ENCODE measurements at regions not wholly inside any gene's neighbourhood (a gene's known extent, or its start where the extent isn't known, plus 50 kb on each side); places are given as distances from the start of the nearest gene placed in this dataset.

- TF ChIP-seq, protein P1, sequence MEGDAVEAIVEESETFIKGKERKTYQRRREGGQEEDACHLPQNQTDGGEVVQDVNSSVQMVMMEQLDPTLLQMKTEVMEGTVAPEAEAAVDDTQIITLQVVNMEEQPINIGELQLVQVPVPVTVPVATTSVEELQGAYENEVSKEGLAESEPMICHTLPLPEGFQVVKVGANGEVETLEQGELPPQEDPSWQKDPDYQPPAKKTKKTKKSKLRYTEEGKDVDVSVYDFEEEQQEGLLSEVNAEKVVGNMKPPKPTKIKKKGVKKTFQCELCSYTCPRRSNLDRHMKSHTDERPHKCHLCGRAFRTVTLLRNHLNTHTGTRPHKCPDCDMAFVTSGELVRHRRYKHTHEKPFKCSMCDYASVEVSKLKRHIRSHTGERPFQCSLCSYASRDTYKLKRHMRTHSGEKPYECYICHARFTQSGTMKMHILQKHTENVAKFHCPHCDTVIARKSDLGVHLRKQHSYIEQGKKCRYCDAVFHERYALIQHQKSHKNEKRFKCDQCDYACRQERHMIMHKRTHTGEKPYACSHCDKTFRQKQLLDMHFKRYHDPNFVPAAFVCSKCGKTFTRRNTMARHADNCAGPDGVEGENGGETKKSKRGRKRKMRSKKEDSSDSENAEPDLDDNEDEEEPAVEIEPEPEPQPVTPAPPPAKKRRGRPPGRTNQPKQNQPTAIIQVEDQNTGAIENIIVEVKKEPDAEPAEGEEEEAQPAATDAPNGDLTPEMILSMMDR (conservative IDR thresholded peaks at IDR 0.05; ENCODE audit: low read length), result no peak
- TF ChIP-seq EZH2phosphoT487 (IDR thresholded peaks at IDR 0.05; ENCODE audit: borderline replicate concordance), result no peak
These were observed 66.5 kb downstream of the TNFAIP2 start for GRCh38 chr14:103189481-103190470.
